ENCODE measurements at regions not wholly inside any gene's neighbourhood (a gene's known extent, or its start where the extent isn't known, plus 50 kb on each side); places are given as distances from the start of the nearest gene placed in this dataset.

- no peaks in the 10 kb centered on the region for H4K20me1 ChIP-seq (ENCODE audit: insufficient read depth, low read depth, low read length)
- no peaks in the 10 kb centered on the region for H3K9me3 ChIP-seq (ENCODE audit: low read length)
- H3K79me2 ChIP-seq (ENCODE audit: low read length): no peaks in the 10 kb centered on the region
- no peaks in the 10 kb centered on the region for H3K27me3 ChIP-seq (ENCODE audit: low read length)
- no peaks in the 10 kb centered on the region for H3K36me3 ChIP-seq (ENCODE audit: insufficient read depth, low read length)
- H3K9me2 ChIP-seq (replicated peaks; ENCODE audit: insufficient read depth, low read length): no peaks in the 10 kb centered on the region
- no peak overlapping the region for H3K4me2 ChIP-seq (ENCODE audit: low read depth, low read length, poor library complexity, severe bottlenecking)
- H3K4me3 ChIP-seq (ENCODE audit: low read length): no peak overlapping the region
- no peak overlapping the region for H3K9ac ChIP-seq (ENCODE audit: low read length)
- no peak overlapping the region for H3K27ac ChIP-seq (ENCODE audit: low read length)
- DNase-seq: peak; percentile 22
- no peaks in the 10 kb centered on the region for H3K4me1 ChIP-seq (ENCODE audit: low read length)
- H2AFZ ChIP-seq (ENCODE audit: low read length): no peak overlapping the region
Observed at GRCh38 chr1:60759291-60759690, 323.1 kb upstream of the NFIA start.

GRCh38 chr1:60757485-60757884 lies 324.9 kb upstream of the NFIA start:
- no peaks in the 10 kb centered on the region for H3K4me1 ChIP-seq (ENCODE audit: low read length)
- H3K4me3 ChIP-seq (ENCODE audit: low read length): no peak overlapping the region
- no peak overlapping the region for H2AFZ ChIP-seq (ENCODE audit: low read length)
- H3K27ac ChIP-seq (ENCODE audit: low read length): no peak overlapping the region
- no peaks in the 10 kb centered on the region for H3K36me3 ChIP-seq (ENCODE audit: insufficient read depth, low read length)
- H3K4me2 ChIP-seq (ENCODE audit: low read depth, low read length, poor library complexity, severe bottlenecking): no peak overlapping the region
- H3K9ac ChIP-seq (ENCODE audit: low read length): no peak overlapping the region
- H3K27me3 ChIP-seq (ENCODE audit: low read length): no peaks in the 10 kb centered on the region
- DNase-seq: no peak
- H3K9me2 ChIP-seq (replicated peaks; ENCODE audit: insufficient read depth, low read length): no peaks in the 10 kb centered on the region
- H3K9me3 ChIP-seq (ENCODE audit: low read length): no peaks in the 10 kb centered on the region
- no peaks in the 10 kb centered on the region for H3K79me2 ChIP-seq (ENCODE audit: low read length)
- H4K20me1 ChIP-seq (ENCODE audit: insufficient read depth, low read depth, low read length): no peaks in the 10 kb centered on the region

GRCh38 chr1:60753036-60753900 lies 329.1 kb upstream of the NFIA start:
- H3K27me3 ChIP-seq (ENCODE audit: low read length): no peaks in the 10 kb centered on the region
- no peaks in the 10 kb centered on the region for H3K79me2 ChIP-seq (ENCODE audit: low read length)
- no peaks in the 10 kb centered on the region for H4K20me1 ChIP-seq (ENCODE audit: insufficient read depth, low read depth, low read length)
- no peaks in the 10 kb centered on the region for H3K9me2 ChIP-seq (replicated peaks; ENCODE audit: insufficient read depth, low read length)
- no peak overlapping the region for H3K27ac ChIP-seq (ENCODE audit: low read length)
- no peak overlapping the region for H2AFZ ChIP-seq (ENCODE audit: low read length)
- no peaks in the 10 kb centered on the region for H3K4me1 ChIP-seq (ENCODE audit: low read length)
- H3K4me3 ChIP-seq (ENCODE audit: low read length): no peak overlapping the region
- H3K36me3 ChIP-seq (ENCODE audit: insufficient read depth, low read length): no peaks in the 10 kb centered on the region
- no peak overlapping the region for H3K4me2 ChIP-seq (ENCODE audit: low read depth, low read length, poor library complexity, severe bottlenecking)
- no peak for DNase-seq
- H3K9me3 ChIP-seq (ENCODE audit: low read length): no peaks in the 10 kb centered on the region
- H3K9ac ChIP-seq (ENCODE audit: low read length): no peak overlapping the region

- Histone ChIP-seq H3K9ac (ENCODE audit: low read length) (no peak overlapping the region), H3K27me3 (ENCODE audit: low read length) (no peaks in the 10 kb centered on the region), H4K20me1 (ENCODE audit: insufficient read depth, low read depth, low read length) (no peaks in the 10 kb centered on the region), H3K4me2 (ENCODE audit: low read depth, low read length, poor library complexity, severe bottlenecking) (no peak overlapping the region), H3K4me3 (ENCODE audit: low read length) (no peak overlapping the region), H3K27ac (ENCODE audit: low read length) (no peak overlapping the region), H3K79me2 (ENCODE audit: low read length) (no peaks in the 10 kb centered on the region), H3K4me1 (ENCODE audit: low read length) (no peaks in the 10 kb centered on the region), H3K9me3 (ENCODE audit: low read length) (no peaks in the 10 kb centered on the region), H3K9me2 (replicated peaks; ENCODE audit: insufficient read depth, low read length) (no peaks in the 10 kb centered on the region), H3K36me3 (ENCODE audit: insufficient read depth, low read length) (no peaks in the 10 kb centered on the region), H2AFZ (ENCODE audit: low read length) (no peak overlapping the region)
- no peak for DNase-seq
Observed at GRCh38 chr1:60751306-60751705, 331.1 kb upstream of the NFIA start.

- no peaks in the 10 kb centered on the region for H3K4me1 ChIP-seq (ENCODE audit: low read length)
- no peak overlapping the region for H2AFZ ChIP-seq (ENCODE audit: low read length)
- H3K27me3 ChIP-seq (ENCODE audit: low read length): no peaks in the 10 kb centered on the region
- H3K4me2 ChIP-seq (ENCODE audit: low read depth, low read length, poor library complexity, severe bottlenecking): no peak overlapping the region
- no peaks in the 10 kb centered on the region for H3K36me3 ChIP-seq (ENCODE audit: insufficient read depth, low read length)
- no peak for DNase-seq
- no peaks in the 10 kb centered on the region for H3K79me2 ChIP-seq (ENCODE audit: low read length)
- no peaks in the 10 kb centered on the region for H3K9me2 ChIP-seq (replicated peaks; ENCODE audit: insufficient read depth, low read length)
- no peak overlapping the region for H3K27ac ChIP-seq (ENCODE audit: low read length)
- no peaks in the 10 kb centered on the region for H3K9me3 ChIP-seq (ENCODE audit: low read length)
- H3K4me3 ChIP-seq (ENCODE audit: low read length): no peak overlapping the region
- no peak overlapping the region for H3K9ac ChIP-seq (ENCODE audit: low read length)
- no peaks in the 10 kb centered on the region for H4K20me1 ChIP-seq (ENCODE audit: insufficient read depth, low read depth, low read length)
Observed at GRCh38 chr1:60747353-60747752, 335.0 kb upstream of the NFIA start.

- Histone ChIP-seq H3K9ac (ENCODE audit: low read length) (no peak overlapping the region), H3K27me3 (ENCODE audit: low read length) (no peaks in the 10 kb centered on the region), H2AFZ (ENCODE audit: low read length) (no peak overlapping the region), H3K4me3 (ENCODE audit: low read length) (no peak overlapping the region), H3K4me2 (ENCODE audit: low read depth, low read length, poor library complexity, severe bottlenecking) (no peak overlapping the region), H3K79me2 (ENCODE audit: low read length) (no peaks in the 10 kb centered on the region), H3K4me1 (ENCODE audit: low read length) (no peaks in the 10 kb centered on the region), H4K20me1 (ENCODE audit: insufficient read depth, low read depth, low read length) (no peaks in the 10 kb centered on the region), H3K36me3 (ENCODE audit: insufficient read depth, low read length) (no peaks in the 10 kb centered on the region), H3K27ac (ENCODE audit: low read length) (no peak overlapping the region), H3K9me3 (ENCODE audit: low read length) (no peaks in the 10 kb centered on the region), H3K9me2 (replicated peaks; ENCODE audit: insufficient read depth, low read length) (no peaks in the 10 kb centered on the region)
- DNase-seq: no peak
Observed at GRCh38 chr1:60746278-60746791, 336.0 kb upstream of the NFIA start.

- Histone ChIP-seq H3K4me3 (ENCODE audit: low read length) (no peak overlapping the region), H3K27me3 (ENCODE audit: low read length) (no peaks in the 10 kb centered on the region), H3K9ac (ENCODE audit: low read length) (no peak overlapping the region), H3K9me2 (replicated peaks; ENCODE audit: insufficient read depth, low read length) (no peaks in the 10 kb centered on the region), H3K9me3 (ENCODE audit: low read length) (no peaks in the 10 kb centered on the region), H4K20me1 (ENCODE audit: insufficient read depth, low read depth, low read length) (no peaks in the 10 kb centered on the region), H3K27ac (ENCODE audit: low read length) (no peak overlapping the region), H3K4me1 (ENCODE audit: low read length) (no peaks in the 10 kb centered on the region), H3K36me3 (ENCODE audit: insufficient read depth, low read length) (no peaks in the 10 kb centered on the region), H2AFZ (ENCODE audit: low read length) (no peak overlapping the region), H3K4me2 (ENCODE audit: low read depth, low read length, poor library complexity, severe bottlenecking) (no peak overlapping the region), H3K79me2 (ENCODE audit: low read length) (no peaks in the 10 kb centered on the region)
- DNase-seq: no peak
Observed at GRCh38 chr1:60745484-60745883, 336.9 kb upstream of the NFIA start.

- no peak overlapping the region for H2AFZ ChIP-seq (ENCODE audit: low read length)
- no peak overlapping the region for H3K4me2 ChIP-seq (ENCODE audit: low read depth, low read length, poor library complexity, severe bottlenecking)
- no peaks in the 10 kb centered on the region for H4K20me1 ChIP-seq (ENCODE audit: insufficient read depth, low read depth, low read length)
- H3K9me3 ChIP-seq (ENCODE audit: low read length): no peaks in the 10 kb centered on the region
- no peaks in the 10 kb centered on the region for H3K36me3 ChIP-seq (ENCODE audit: insufficient read depth, low read length)
- DNase-seq: no peak
- H3K4me1 ChIP-seq (ENCODE audit: low read length): no peaks in the 10 kb centered on the region
- H3K9me2 ChIP-seq (replicated peaks; ENCODE audit: insufficient read depth, low read length): no peaks in the 10 kb centered on the region
- H3K27ac ChIP-seq (ENCODE audit: low read length): no peak overlapping the region
- no peak overlapping the region for H3K4me3 ChIP-seq (ENCODE audit: low read length)
- no peaks in the 10 kb centered on the region for H3K27me3 ChIP-seq (ENCODE audit: low read length)
- no peak overlapping the region for H3K9ac ChIP-seq (ENCODE audit: low read length)
- H3K79me2 ChIP-seq (ENCODE audit: low read length): no peaks in the 10 kb centered on the region
Observed at GRCh38 chr1:60742339-60742738, 340.0 kb upstream of the NFIA start.

All from Karpas-422 (cell line).